SU-DHL-6 (cell line): ENCODE measurements at regions not wholly inside any gene's neighbourhood (a gene's known extent, or its start where the extent isn't known, plus 50 kb on each side); places are given as distances from the start of the nearest gene placed in this dataset.

Source experiments
- CTCF ChIP-seq: fragments of 200-600 bp; sonication (generic); IDR thresholded peaks from one replicate; pipeline ENCODE4 v1.5.1; 2017; ENCODE audit warnings: antibody characterized with exemption, mild to moderate bottlenecking, low read length, moderate library complexity; ENCODE audit not compliant: insufficient read depth, poor library complexity, severe bottlenecking
- EZH2phosphoT487 ChIP-seq: fragments of 200-600 bp; sonication (generic), shearing (Covaris generic); conservative IDR thresholded peaks from 2 replicates; pipeline ENCODE4 v1.6.1; 2018; ENCODE audit warnings: mild to moderate bottlenecking, antibody characterized with exemption, low read length, moderate library complexity, mixed read lengths

GRCh38 chr12:130223767-130224244 is 61.5 kb downstream of the FZD10 start:
- TF ChIP-seq CTCF: no peak
- no peak for TF ChIP-seq EZH2phosphoT487
